ENCODE measurements at regions not wholly inside any gene's neighbourhood (a gene's known extent, or its start where the extent isn't known, plus 50 kb on each side); places are given as distances from the start of the nearest gene placed in this dataset.

GRCh38 chr5:54667136-54667535, 149.6 kb downstream of the SNX18 start:
- H3K27ac ChIP-seq, result no peak overlapping the region
- intact Hi-C loops (cut with DNase I), result no loop called here
- 70 to 77% methylated on average over 3 of the region's 3 CpGs for WGBS, 2 donors
- H3K4me3 ChIP-seq, result no peak overlapping the region
- no peak for DNase-seq
- no peaks in the 10 kb centered on the region for H3K27me3 ChIP-seq
- peaks cover 0 to 2% (median 0%) of the 10 kb centered on the region in 4 donors for H3K9me3 ChIP-seq
- H3K4me1 ChIP-seq, result peaks cover 0 to 38% (median 10%) of the 10 kb centered on the region in 4 donors
- no peaks in the 10 kb centered on the region for H3K36me3 ChIP-seq
- TF ChIP-seq POLR2AphosphoS5 (IDR thresholded peaks at IDR 0.05), result no peak
- TF ChIP-seq, protein P1, sequence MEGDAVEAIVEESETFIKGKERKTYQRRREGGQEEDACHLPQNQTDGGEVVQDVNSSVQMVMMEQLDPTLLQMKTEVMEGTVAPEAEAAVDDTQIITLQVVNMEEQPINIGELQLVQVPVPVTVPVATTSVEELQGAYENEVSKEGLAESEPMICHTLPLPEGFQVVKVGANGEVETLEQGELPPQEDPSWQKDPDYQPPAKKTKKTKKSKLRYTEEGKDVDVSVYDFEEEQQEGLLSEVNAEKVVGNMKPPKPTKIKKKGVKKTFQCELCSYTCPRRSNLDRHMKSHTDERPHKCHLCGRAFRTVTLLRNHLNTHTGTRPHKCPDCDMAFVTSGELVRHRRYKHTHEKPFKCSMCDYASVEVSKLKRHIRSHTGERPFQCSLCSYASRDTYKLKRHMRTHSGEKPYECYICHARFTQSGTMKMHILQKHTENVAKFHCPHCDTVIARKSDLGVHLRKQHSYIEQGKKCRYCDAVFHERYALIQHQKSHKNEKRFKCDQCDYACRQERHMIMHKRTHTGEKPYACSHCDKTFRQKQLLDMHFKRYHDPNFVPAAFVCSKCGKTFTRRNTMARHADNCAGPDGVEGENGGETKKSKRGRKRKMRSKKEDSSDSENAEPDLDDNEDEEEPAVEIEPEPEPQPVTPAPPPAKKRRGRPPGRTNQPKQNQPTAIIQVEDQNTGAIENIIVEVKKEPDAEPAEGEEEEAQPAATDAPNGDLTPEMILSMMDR (IDR thresholded peaks at IDR 0.05), result no peak
- TF ChIP-seq POLR2A (IDR thresholded peaks at IDR 0.05), result no peak
- no peak for TF ChIP-seq EP300 (IDR thresholded peaks at IDR 0.05)

- intact Hi-C loops (cut with DNase I), result loop anchor here (5.0 kb wide), 1 partner anchor 132 kb away; no protein-coding TSS in a partner anchor
- peak overlapping the region in 1 of 4 donors; percentile 56 for H3K27ac ChIP-seq
Observed at GRCh38 chr5:54663866-54664265, 146.3 kb downstream of the SNX18 start.

DNA sequence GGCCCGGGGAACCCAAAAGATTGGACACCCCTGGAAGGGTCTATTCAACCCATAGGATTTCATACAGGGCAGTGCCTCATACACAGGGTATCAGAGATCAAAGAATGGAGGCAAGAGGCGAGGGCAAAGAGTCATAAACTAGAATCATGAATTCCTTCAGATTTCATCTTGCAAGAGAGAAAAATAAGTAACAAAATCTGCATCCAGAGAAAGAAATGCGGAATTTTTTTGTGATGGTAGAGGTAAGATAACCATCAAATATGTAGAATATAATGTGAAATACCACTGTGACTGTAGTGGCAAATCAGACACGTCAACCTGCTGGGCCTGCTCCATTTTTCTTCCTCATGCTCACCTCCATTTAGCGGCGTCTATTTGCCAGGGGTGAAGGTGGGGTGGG, 143.6 kb downstream of the SNX18 start:
- no peak for DNase-seq
- 92 to 96% methylated on average over 6 of the region's 6 CpGs for WGBS, 2 donors

More at GRCh38 chr5:54663866-54664265, 146.3 kb downstream of the SNX18 start:
- Histone ChIP-seq H3K27me3 (no peaks in the 10 kb centered on the region), H3K36me3 (no peaks in the 10 kb centered on the region), H3K9me3 (peaks cover 0 to 2% (median 0%) of the 10 kb centered on the region in 4 donors), H3K4me3 (no peak overlapping the region), H3K4me1 (peaks cover 0 to 30% (median 13%) of the 10 kb centered on the region in 4 donors)
- WGBS, 2 donors, result 56% methylated on average over 5 of the region's 5 CpGs
- TF ChIP-seq EP300 (IDR thresholded peaks at IDR 0.05) (no peak), POLR2AphosphoS5 (IDR thresholded peaks at IDR 0.05) (peak in 3 of 4 donors; percentile 25 to 56 (median 50)), POLR2A (IDR thresholded peaks at IDR 0.05) (no peak)
- TF ChIP-seq, protein P1 (IDR thresholded peaks at IDR 0.05), result no peak
- peak; percentile 78 for DNase-seq

GRCh38 chr5:54659700-54660131, 142.2 kb downstream of the SNX18 start:
- Histone ChIP-seq H3K4me1 (peaks cover 0 to 51% (median 33%) of the 10 kb centered on the region in 4 donors), H3K4me3 (no peak overlapping the region), H3K27ac (peak overlapping the region; percentile 14 to 77 (median 60)), H3K9me3 (no peaks in the 10 kb centered on the region), H3K36me3 (no peaks in the 10 kb centered on the region), H3K27me3 (no peaks in the 10 kb centered on the region)
- TF ChIP-seq POLR2A (IDR thresholded peaks at IDR 0.05) (no peak), EP300 (IDR thresholded peaks at IDR 0.05) (peak in 1 of 4 donors; percentile 40), POLR2AphosphoS5 (IDR thresholded peaks at IDR 0.05) (peak in 3 of 4 donors; percentile 5 to 41 (median 35))
- WGBS, 2 donors, result 85 to 87% methylated on average over 5 of the region's 5 CpGs
- DNase-seq, result peak; percentile 72
- intact Hi-C loops (cut with DNase I), result loop anchor here (5.0 kb wide), 1 partner anchor 127 kb away; no protein-coding TSS in a partner anchor

More for the DNA sequence above, 143.6 kb downstream of the SNX18 start:
- Histone ChIP-seq H3K27ac (peak overlapping the region in 1 of 4 donors; percentile 77), H3K27me3 (no peaks in the 10 kb centered on the region), H3K4me1 (peaks cover 0 to 46% (median 28%) of the 10 kb centered on the region in 4 donors), H3K36me3 (no peaks in the 10 kb centered on the region), H3K4me3 (no peak overlapping the region), H3K9me3 (no peaks in the 10 kb centered on the region)
- TF ChIP-seq POLR2AphosphoS5 (IDR thresholded peaks at IDR 0.05), result no peak
- no peak for TF ChIP-seq EP300 (IDR thresholded peaks at IDR 0.05)
- no peak for TF ChIP-seq POLR2A (IDR thresholded peaks at IDR 0.05)
- TF ChIP-seq, protein P1 (IDR thresholded peaks at IDR 0.05), result no peak
- intact Hi-C loops (cut with DNase I), result loop anchor here (5.0 kb wide), 1 partner anchor 129 kb away; no protein-coding TSS in a partner anchor

- Histone ChIP-seq H3K27ac (no peak overlapping the region), H3K4me3 (no peak overlapping the region), H3K4me1 (peaks cover 0 to 41% (median 33%) of the 10 kb centered on the region in 4 donors), H3K36me3 (no peaks in the 10 kb centered on the region), H3K9me3 (no peaks in the 10 kb centered on the region), H3K27me3 (no peaks in the 10 kb centered on the region)
- intact Hi-C loops (cut with DNase I), result no loop called here
- TF ChIP-seq POLR2A (IDR thresholded peaks at IDR 0.05) (no peak), POLR2AphosphoS5 (IDR thresholded peaks at IDR 0.05) (no peak), EP300 (IDR thresholded peaks at IDR 0.05) (no peak)
- TF ChIP-seq, protein P1 (IDR thresholded peaks at IDR 0.05), result no peak
- no peak for DNase-seq
- 67 to 70% methylated on average over 3 of the region's 3 CpGs for WGBS, 2 donors
Observed at GRCh38 chr5:54658010-54658409, 140.5 kb downstream of the SNX18 start.
